ENCODE measurements at regions not wholly inside any gene's neighbourhood (a gene's known extent, or its start where the extent isn't known, plus 50 kb on each side); places are given as distances from the start of the nearest gene placed in this dataset.

DNA sequence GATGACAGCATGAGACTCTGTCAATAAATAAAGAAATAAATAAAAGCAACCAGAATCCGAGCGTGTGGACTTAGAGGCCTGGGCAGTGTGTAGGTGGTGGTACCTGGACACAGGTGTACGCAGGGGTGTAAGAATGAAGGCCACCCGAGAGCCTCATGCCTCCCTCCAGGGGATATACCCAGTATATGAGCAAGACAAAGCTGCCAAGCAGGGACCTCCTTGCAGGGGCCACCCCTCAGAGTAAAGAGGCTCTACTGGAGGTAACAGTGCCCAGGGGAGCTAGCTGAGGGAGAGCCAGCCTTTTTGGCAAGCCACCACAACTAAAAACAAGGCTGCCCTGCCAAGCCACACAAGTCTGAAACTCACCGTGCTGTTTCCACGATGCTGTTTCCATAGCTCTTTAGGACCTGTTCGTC lies 179.2 kb upstream of the RAB4A start:
- DNase-seq (ENCODE audit: low read depth in 2 of 2): no peak

DNA sequence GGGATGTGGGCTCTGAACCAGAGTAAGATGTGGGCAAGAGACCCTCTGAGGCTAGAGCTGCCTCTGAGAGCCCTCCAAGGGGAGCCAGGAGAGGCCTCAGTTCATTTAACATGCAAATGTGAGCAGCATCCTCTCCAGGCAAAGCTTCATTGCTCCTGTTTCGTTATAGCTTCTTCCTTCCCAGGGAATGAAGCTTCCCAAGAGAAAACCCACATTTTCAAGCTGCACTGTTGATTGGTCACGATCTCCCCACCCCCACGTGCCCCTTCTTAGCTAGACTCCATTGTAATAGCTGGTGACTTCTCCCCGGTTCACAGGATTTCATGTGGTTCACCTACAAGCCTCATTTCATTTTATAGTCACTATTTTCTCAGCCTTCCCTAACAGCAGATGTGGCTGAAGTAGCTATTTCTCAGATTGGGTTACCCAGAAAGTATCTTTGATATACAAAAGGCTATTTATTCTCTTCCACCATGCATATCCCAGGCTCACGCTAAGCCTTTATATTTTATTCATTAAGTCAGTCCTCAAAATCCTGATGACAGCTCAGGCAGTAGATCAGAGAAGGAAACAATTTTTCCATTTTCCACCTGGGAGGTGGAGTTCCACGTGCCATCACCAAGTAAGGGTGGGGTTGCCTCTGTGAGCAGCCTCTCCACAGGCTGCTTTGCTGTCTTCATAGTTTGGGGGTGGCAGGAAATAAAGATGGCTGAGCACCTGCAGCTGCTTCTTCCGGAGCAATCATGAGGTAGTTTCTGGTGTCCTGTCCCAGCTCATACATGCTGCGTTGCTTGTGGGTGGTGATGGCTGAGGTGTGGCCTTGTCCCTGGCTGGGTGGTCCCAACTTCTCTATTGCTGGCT lies 178.3 kb upstream of the RAB4A start:
- no peak for DNase-seq (ENCODE audit: low read depth in 2 of 2)

DNA sequence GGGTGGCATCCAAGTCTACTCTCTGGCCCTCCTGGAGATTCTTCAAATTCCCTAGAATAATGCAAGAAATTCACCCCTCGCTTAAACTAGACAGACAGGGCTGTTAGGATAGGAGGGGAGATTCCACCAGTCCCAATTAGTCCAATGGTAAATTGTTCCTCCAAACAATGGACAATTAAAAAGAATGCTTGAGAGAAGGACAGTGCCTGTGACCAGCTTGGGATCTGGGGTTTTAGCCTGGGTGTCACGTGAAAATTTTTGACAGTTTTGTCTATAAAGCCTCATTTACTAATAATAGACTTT lies 177.7 kb upstream of the RAB4A start:
- DNase-seq (ENCODE audit: low read depth in 2 of 2): no peak

DNA sequence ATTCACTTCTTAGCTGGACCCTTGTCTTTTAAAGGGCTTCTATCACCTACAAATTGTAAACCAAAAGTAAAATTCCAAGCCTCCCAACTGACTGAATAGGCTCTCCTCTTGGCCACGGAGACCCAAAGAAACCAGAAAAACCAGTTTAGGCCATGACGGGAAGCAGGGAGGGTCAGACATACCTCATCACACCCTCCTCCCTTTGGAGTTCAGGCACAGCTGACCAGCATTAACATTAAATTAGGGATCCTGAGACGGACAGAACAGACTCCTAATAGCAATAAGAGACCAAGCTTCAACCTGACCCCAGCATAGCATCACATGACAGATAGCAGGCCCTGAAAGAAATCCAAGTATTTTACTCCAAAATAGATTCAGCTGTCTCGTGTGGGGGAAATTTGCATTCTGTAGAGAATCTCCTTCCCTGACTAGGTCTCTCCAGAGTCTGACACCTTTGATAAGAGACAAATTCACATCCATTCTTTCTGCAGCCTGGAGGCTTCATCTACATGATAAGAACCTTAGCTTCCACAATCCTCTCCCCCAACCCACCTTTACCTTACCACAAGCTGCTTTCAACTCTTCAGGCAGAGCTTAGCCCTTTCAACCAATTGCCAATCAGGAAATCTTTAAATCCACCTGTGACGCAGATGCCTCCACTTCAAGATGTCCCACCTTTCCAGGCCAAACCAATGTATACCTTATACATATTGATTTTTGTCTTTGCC lies 177.1 kb upstream of the RAB4A start:
- DNase-seq (ENCODE audit: low read depth in 2 of 2): no peak

DNA sequence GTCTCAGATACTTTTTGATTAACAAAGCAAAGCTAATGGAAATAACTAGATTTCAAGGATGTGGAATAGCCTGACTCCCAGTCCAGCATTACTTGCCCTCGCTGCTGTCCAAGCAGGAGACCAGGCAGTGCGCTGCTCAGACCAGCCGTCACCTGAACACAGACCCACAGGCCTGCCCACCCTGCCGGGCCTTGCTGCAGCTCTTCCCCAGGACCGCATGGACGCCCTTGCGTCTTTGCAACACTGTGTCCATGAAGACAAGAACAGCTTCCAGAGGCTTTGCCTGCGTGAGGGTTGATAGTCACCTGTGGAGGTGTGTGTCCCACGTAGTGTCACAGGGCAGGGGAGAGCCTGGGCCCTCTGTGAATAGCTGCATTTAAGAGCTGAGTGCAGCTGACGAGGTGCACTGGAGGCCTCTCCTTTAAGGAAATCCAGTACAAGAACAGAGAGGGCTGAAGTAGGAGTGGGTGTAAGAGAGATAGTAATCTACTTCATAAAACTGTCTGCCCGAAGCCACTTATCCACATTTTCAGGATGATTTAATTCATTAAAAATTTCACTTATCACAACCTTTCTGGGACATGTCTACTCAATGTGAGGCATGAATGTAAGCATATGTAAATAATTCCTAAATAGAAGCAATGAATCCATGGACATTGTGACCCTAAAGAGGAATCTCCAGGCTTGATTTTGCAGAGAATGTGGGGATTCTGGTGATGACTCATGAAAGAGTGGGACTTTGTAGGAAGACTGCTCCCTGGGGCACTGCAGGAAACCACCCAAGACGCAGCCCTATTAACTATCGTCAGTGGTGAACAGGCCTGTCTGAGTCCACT lies 176.2 kb upstream of the RAB4A start:
- DNase-seq (ENCODE audit: low read depth in 2 of 2): no peak

DNA sequence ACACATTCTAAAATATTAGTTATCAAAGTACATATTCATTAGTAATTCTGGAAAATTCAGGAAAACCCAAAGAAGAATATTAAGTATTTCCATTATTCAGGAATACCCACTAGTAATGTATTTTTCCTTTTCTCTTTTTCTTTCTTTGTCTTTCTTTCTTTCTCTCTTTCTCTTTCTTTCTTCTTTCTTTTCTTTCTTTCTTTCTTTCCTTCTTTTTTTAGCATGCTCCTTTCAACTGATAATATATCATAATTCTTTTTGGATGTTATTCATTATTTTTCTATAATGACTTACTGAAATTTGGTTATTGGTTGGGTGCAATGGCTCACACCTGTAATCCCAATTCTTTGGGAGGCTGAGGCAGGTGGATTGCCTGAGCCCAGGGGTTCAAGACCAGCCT lies 175.6 kb upstream of the RAB4A start:
- no peak for DNase-seq (ENCODE audit: low read depth in 2 of 2)

DNA sequence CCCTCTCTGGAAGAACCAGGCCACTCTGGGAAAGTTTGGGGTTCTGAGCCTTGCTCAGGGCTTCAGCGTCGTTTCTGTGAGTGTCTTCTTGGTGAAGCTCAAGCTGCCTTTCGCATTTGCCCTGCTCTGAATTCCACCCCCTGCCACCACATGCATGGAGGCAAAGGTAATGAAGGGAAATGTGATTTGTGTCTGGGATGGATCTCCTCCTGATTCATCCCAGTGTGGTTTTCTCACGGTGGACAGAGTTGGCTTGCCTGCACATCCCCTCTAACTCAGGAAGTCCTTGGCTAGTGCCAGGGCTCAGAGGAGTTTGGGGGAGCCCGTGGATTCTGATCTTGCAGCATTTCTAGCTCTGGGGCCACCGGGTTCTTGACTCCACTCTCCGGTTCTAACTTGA lies 173.6 kb upstream of the RAB4A start:
- no peak for DNase-seq (ENCODE audit: low read depth in 2 of 2)

DNA sequence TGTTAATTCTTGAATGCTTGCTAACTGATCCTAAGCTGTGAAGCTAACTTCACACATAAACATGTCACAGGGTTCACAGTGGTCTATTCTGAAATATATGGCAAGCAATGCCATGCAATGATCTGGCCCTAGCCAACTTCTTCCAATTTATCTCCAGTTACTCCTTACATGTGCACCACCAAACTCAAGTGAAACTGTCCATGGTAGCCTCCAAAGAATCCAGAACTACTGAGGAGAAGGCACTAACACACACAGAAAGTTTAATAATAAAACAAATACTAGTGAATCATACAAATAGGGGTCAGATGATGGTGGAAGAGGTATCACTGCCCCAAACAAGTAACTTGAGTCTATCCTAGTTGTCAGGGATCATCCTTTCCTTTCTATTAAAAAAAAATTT lies 172.6 kb upstream of the RAB4A start:
- no peak for DNase-seq (ENCODE audit: low read depth in 2 of 2)

DNA sequence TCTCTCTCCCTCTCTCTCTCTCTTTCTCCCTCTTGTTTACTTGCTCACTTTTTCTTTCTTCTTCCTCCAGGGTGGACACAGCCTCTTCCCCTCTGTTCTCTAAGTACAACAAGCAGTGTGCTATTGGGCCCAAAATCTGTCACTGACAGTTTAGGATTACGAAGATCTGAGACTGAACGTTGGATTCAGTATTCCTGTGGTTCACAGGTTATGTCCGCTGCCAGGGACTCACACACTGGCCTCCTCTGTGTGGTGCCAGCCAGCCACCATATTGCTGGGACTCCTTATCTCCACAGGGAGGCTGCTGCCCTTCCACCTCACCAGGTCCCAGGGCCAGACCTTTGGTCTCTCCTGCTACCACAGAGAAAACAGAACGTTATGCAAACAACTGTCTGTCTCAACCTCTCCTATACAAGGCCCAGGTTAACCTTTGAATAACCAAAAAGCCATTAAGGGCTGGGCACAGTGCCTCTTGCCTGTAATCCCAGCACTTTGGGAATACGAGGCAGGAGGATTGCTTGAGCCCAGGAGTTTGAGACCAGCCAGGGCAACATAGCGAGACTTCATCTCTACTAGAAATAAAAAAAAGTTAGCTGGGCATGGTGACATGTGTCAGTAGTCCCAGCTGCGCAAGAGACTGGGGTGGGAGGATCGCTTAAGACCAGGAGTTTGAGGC lies 171.9 kb upstream of the RAB4A start:
- DNase-seq (ENCODE audit: low read depth in 2 of 2): no peak

DNA sequence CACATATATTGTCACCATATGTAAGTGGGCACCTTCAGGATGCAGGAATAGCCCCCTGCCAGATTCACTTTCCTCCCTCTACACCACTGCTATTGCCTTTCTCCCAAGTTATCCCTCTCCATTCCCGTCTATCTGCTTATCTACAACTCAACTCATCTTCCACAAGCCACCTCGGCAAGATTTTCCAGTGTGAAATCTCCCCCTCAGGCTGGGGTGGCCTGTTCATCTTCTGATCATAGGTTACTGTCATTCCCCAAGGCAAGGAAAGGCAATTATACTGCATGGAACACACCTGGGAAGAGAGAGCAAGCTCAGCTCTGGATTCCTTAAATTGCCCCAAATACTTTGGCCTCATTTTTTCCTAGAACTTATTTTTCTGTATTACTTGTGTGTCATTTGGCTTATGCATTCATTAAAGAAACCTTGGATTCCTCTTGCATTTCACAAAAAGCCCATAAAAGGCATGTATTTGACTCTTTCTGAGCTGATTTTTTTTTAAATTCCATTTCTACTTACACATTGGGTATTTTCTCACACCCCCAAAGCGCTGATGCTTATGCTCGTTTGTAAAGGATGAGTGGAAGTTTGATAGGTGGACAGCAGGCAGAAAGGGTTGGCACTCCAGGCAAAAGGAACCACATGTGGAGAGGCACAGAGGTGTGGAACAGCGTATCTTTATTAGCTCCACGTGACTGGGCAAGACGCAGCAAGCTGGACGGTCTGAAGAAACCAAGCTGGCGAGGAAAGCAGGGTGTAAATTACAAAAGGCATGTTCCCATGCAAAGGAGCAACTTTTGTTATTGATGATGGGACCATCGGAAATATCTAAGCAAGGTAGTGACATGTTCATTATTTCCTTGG lies 169.7 kb upstream of the RAB4A start:
- no peak for DNase-seq (ENCODE audit: low read depth in 2 of 2)

DNA sequence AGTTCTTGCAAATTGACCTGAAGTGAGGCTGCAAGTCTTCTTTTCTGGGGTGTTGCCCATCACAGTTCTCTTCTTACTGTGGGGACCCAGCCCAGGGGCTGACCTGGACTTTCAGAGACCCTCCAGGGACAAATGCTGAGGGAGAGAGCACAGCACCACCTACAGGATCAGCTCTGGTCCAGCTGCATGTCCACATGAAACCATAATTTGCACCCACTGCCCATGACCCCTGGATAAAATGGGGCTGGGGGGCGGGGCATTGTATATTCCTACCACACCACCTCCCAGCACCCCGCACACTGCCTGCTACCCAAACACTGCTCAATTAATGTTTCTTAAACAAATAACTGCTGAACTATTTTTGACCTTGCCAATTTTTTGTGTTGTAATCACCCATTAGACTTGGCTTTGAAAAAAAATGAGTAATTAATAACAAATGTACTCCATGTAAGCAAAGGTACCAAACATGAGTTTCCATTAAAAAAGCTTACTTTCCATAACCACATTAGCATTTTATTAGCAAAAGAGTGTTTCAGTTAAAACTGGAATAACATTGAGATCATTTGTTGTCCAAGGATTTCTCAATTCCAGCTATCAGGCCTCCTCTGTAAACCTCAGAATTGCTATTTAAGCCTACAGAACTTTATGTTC lies 168.0 kb upstream of the RAB4A start:
- DNase-seq (ENCODE audit: low read depth in 2 of 2): no peak

DNA sequence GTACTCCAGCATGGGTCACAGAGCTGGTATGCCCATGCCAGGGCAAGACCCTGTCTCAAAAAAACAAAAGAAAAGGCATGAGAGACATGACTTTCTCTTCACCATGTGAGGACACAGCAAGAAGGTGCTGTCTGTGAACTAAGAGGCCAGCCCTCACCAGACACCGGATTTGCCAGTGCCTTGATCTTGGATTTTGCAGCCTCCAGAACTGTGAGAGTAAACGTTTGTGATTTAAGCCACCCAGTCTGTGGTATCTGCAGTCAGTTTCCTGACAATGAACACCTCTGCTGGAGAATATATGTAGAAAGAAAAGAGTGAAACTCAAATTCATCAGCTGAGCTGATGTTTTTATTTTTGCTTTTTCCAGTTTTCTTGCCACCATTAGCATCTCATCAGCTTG lies 166.3 kb upstream of the RAB4A start:
- DNase-seq (ENCODE audit: low read depth in 2 of 2): no peak

DNA sequence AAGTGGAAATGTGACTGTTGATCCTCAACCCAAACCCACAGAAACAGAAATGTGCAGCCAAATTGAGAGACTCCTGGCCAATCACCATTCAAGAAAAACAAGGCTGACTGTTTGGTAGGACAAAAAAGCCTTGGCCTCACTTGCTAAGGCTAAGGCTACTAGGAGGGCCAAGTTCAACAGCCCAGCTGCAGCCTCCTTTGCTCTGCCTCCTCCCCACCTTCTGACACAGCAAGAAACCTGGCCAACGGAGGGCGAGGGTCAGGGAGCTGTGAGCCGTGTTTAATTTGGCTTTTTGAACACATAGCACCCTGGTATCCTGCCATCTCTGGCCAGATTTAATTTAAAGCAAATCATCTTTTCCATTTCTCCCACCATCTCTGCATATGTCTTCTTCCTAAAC lies 165.8 kb upstream of the RAB4A start:
- DNase-seq (ENCODE audit: low read depth in 2 of 2): no peak

DNA sequence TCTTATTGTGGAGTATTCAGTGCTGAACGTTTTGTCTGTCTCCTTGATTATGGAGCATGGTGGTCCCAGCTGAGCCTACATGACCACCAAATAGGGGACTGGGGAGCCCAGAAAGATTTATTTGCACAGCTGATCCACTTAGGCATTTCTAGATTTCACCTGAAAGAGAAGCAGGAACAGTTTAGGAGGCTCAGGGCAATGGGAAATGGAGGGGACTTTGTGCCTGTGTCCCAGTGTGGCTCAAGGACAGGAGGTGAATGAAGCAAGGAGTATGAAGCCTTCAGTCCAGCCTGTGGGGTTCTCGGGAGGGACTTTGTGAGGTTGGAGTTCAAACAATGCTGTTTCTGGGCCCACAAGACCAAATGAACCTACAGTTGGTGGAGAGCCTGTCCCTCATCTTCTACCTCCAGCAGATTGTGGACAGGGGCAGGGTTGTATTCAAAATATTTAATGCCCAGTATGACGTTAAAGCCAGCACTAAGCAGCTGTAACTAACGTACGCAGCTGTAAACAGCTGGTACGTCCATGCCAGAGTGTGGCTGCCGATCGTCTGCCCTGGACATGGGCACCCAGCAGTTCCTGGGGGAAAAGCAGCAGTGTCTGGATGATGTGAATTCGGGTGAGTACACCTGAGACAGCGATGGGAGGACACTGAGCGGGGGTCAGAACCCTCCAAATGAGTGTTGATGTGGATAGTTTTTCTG lies 164.9 kb upstream of the RAB4A start:
- no peak for DNase-seq (ENCODE audit: low read depth in 2 of 2)

DNA sequence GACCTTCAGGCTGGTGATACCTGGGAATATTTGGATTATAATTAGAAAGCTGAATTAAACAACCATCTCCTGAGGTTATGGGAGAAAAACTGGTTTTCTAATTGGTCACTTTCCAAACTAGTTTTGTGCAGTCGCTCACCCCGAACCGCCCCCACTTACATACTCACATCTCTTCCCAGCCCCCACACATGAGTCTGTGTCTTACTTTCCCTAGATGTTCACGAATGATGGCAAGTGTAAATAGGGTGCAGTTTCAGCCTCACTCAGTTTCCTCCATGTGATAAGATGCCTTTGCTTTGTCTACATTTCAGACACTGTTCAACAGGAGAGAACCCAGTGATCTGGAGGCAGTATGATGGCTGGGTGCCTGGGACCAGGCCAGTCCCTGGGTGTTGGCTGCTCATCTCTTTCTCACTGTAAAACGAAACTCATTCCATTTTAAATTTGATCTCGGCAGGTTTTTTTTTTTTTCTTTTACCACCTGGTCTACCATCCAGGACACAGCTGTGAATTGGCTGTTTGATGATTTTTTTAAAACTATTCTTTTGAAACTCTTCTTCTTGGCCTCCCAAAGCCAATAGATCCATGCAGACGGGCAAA lies 164.3 kb upstream of the RAB4A start:
- no peak for DNase-seq (ENCODE audit: low read depth in 2 of 2)

DNA sequence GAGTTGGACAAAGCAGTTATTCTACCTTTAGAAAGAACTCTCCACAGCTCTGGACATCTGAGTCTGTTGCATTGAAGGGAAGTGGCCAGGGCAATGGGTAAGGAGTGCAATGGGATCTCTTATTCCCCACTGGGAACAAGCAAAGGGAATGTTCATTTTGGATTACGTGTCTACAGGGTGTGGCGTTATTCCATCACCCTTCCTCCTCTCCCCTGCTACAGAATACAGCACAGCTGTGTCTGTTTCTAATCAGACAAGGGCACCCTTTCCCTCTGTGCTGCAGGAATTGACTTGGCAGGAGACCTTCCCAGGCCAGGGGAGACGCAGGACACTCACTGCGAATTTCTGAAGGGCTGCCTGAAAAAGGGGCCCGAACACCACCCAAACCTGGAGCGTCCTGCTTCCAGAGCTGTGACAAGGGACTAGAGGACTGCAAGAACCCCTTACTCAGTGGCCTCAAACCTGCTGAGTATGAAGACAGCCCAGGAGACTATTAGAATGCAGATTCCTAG lies 163.6 kb upstream of the RAB4A start:
- no peak for DNase-seq (ENCODE audit: low read depth in 2 of 2)

DNA sequence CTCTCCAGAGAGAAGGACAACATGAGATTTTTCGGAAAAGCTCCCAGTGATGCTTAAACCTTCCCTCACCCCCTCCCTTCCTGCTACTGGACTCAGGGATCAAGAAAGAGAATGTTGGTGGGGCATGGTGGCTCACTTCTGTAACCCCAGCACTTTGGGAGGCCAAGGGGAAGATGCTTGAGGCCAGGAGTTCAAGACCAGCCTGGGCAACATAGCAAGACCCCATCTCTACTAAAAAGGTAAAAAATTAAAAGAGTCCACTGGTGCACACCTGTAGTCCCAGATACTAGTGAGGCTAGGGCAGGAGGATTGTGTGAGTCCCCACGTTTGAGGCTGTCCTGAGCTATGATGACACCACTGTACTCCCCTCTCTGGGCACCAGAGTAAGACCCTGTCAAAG lies 162.9 kb upstream of the RAB4A start:
- DNase-seq (ENCODE audit: low read depth in 2 of 2): no peak

DNA sequence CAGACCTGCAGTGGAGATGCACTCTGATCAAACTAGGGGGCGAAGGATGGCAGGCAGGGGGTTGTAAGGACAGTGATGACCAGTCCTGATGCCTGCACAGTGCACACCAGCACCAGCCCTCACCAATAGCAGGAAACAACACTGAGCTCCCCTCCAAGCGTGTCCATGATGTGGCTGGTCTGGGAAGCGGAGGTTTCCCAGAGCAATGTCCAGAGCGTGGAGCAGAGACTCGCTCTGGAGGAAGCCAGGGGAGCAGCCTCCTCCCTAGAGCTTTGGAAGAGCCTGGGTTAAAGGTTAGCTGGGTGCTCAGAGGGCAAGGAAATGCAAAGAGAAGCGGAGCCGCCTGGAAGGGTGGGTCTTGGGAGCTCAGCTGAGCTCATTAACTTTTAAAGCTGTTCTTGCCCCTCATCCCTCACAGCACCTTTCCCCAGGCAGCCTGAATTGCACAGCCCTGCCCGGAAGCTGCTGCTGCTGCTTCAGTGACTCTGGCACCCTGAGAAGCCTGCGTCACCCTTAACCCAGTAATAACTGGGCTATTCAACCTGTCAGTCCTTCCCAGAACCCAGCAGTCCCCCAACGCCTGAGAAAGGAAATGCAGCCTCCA lies 162.2 kb upstream of the RAB4A start:
- DNase-seq (ENCODE audit: low read depth in 2 of 2): no peak

DNA sequence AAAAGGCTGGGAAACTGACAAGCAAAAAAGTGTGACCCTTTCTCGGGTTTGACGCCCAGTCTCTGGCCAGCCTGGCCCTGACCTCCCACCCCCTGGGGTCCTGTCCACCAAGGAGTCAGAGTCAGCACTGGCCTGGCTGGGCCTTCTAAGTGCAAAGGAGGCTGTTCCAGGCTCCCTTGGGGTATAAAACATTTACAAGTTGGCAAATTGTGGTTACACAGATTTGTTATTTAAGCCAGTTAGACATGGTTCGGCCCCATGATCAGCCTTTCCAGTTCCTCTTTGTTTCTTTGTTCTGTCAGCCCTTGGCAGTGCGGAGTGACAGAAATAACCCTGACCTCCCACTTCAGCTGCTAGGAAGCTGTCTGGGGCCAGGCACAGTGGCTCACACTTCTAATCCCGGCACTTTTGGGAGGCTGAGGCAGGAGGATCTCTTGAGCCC lies 161.6 kb upstream of the RAB4A start:
- DNase-seq (ENCODE audit: low read depth in 2 of 2): no peak
